Gastroesophageal sphincter (tissue), 4 donors: ENCODE measurements at regions not wholly inside any gene's neighbourhood (a gene's known extent, or its start where the extent isn't known, plus 50 kb on each side); places are given as distances from the start of the nearest gene placed in this dataset.
"Not testable (repeated sequence)": the region's sequence is repeated elsewhere in the genome, so short reads cannot be mapped to it uniquely, and the experiment has no call there.

Source experiments
- ATAC-seq: fragments of 150-250 bp; one replicate; pipeline ENCODE4 v1.9.1; 2016; ENCODE audit warnings: mild to moderate bottlenecking, moderate library complexity
- H3K27ac ChIP-seq, 4 donors: fragments of 200-600 bp; sonication (generic) in 3 of 4; 1 replicate in 3 of 4; 2 replicates in 1 of 4; pipeline ENCODE4 v1.5.1; 2016 to 2019
- H3K27me3 ChIP-seq: fragments of 200-600 bp; sonication (generic); one replicate; pipeline ENCODE4 v1.5.1; 2019
- H3K36me3 ChIP-seq, 2 donors: fragments of 200-600 bp; sonication (generic); one replicate each; pipeline ENCODE4 v1.5.1; 2019; ENCODE audit warnings: control low read depth in 1 of 2
- H3K4me1 ChIP-seq, 3 donors: fragments of 200-600 bp; sonication (generic); 1 replicate in 2 of 3; 2 replicates in 1 of 3; pipeline ENCODE4 v1.5.1; 2016 to 2019; ENCODE audit warnings: control low read depth in 2 of 3
- H3K4me3 ChIP-seq, 2 donors: fragments of 200-600 bp; sonication (generic); one replicate each; pipeline ENCODE4 v1.5.1; 2019; ENCODE audit warnings: mild to moderate bottlenecking in 1 of 2, moderate library complexity in 1 of 2
- H3K9me3 ChIP-seq, 3 donors: fragments of 200-600 bp; sonication (generic); one replicate each; pipeline ENCODE4 v1.5.1; 2017 to 2019; ENCODE audit warnings: control low read depth in 2 of 3
- EP300 ChIP-seq: sonication (generic); formaldehyde crosslinking; IDR thresholded peaks from one replicate; pipeline ENCODE4 v1.6.1; 2017; ENCODE audit warnings: antibody characterized with exemption, mild to moderate bottlenecking
- POLR2A ChIP-seq, 2 donors: fragments of 450-650 bp; IDR thresholded peaks; one replicate each; pipeline ENCODE4 v1.6.1; 2017; ENCODE audit warnings: antibody characterized with exemption in 2 of 2, mild to moderate bottlenecking in 2 of 2, moderate library complexity in 1 of 2
- POLR2AphosphoS5 ChIP-seq: sonication (generic); formaldehyde crosslinking; IDR thresholded peaks from one replicate; pipeline ENCODE4 v1.6.1; 2017; ENCODE audit warnings: antibody characterized with exemption
- WGBS, 2 donors: methylation state at CpG; one replicate each; pipeline ENCODE4 v1.1.5; 2018; ENCODE audit warnings: low coverage in 1 of 2; 5-methylcytosine and 5-hydroxymethylcytosine counted together
- TF ChIP-seq, protein P1 (sequence below), 4 experiments: fragments of 200-600 bp in 2 of 4; fragments of 450-650 bp in 2 of 4; sonication (generic) in 1 of 4; IDR thresholded peaks; one replicate each; pipeline ENCODE4 v1.5.1; 2017 to 2019; ENCODE audit warnings: antibody characterized with exemption in 4 of 4, mild to moderate bottlenecking in 2 of 4, moderate library complexity in 2 of 4

DNA sequence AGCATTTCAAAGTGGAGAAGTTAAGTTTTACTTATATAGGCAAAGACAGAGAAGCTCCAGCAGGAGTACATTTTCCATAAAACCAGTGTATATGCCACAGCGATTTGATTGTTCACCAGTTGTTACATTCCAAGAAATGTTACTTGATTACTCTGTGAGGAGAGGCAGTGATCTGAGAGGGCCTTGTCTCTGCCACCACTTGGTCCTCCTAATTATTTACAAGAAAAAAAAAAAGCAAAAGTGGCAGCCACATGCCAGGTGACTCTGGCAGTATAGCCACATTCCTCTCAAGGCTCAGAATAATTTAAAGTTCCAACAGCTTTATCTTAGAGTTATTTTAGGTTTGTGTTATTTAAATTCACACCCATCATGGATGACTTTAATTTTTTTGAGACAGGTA is 1077.8 kb downstream of the ZPLD1 start:
- H3K27me3 ChIP-seq, result no peaks in the 10 kb centered on the region
- H3K9me3 ChIP-seq, result no peaks in the 10 kb centered on the region
- no peaks in the 10 kb centered on the region for H3K36me3 ChIP-seq
- ATAC-seq, result no peak
- H3K4me3 ChIP-seq, result no peak overlapping the region
- 46 to 77% methylated on average over 1 of the region's 1 CpG for WGBS, 2 donors
- H3K27ac ChIP-seq, result no peak overlapping the region
- H3K4me1 ChIP-seq, result no peaks in the 10 kb centered on the region
- no peak for TF ChIP-seq POLR2AphosphoS5

DNA sequence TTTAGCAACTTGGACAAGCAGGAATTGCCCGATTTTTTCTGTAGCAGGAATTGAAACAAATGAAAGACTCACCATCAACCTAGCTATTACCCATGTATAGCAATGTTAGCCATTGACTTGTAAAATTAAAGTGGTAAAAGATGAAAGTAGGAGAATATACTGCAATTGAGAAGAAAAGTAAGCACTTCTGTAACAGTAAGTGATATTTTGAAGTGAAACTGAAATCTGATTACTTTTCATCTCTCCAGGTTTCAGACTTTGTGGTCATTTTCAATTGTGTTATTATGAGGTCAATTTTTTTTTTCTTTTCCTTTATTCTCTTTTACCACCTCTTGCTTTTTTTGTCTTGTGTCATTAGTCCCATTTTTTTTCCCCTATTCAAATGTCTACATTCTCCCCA is 1078.2 kb downstream of the ZPLD1 start:
- TF ChIP-seq, protein P1, sequence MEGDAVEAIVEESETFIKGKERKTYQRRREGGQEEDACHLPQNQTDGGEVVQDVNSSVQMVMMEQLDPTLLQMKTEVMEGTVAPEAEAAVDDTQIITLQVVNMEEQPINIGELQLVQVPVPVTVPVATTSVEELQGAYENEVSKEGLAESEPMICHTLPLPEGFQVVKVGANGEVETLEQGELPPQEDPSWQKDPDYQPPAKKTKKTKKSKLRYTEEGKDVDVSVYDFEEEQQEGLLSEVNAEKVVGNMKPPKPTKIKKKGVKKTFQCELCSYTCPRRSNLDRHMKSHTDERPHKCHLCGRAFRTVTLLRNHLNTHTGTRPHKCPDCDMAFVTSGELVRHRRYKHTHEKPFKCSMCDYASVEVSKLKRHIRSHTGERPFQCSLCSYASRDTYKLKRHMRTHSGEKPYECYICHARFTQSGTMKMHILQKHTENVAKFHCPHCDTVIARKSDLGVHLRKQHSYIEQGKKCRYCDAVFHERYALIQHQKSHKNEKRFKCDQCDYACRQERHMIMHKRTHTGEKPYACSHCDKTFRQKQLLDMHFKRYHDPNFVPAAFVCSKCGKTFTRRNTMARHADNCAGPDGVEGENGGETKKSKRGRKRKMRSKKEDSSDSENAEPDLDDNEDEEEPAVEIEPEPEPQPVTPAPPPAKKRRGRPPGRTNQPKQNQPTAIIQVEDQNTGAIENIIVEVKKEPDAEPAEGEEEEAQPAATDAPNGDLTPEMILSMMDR (IDR thresholded peaks at IDR 0.05), result no peak
- no peak for TF ChIP-seq POLR2AphosphoS5
- no peak for TF ChIP-seq EP300
- no peak for TF ChIP-seq POLR2A (IDR thresholded peaks at IDR 0.05)
- Histone ChIP-seq H3K4me3 (no peak overlapping the region), H3K36me3 (no peaks in the 10 kb centered on the region), H3K4me1 (no peaks in the 10 kb centered on the region), H3K27me3 (no peaks in the 10 kb centered on the region), H3K27ac (no peak overlapping the region), H3K9me3 (no peaks in the 10 kb centered on the region)
- ATAC-seq, result no peak
- WGBS, 2 donors, result 100% methylated on average over 1 of the region's 1 CpG

DNA sequence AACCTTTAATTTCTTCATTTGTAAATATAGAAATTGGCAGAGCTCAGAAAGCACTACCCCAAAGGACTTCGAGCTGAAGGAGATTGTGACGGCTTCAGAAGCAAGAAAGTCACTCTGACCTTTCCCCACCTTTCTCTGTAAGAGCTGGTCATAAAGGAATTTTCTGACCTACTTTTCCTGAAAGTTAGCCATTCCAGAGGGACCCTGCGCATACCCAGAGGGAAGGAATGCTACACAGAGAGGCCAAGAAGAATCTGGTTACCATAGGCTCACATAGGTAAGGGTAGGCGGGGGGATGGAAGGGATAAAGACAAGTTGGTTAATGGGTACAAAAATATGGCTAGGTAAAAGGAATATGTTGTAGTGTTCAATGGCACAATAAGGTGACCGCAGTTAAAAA is 1080.3 kb downstream of the ZPLD1 start:
- 91 to 96% methylated on average over 3 to 5 of the region's 5 CpGs for WGBS, 2 donors
- Histone ChIP-seq H3K27me3 (no peaks in the 10 kb centered on the region), H3K9me3 (no peaks in the 10 kb centered on the region), H3K4me3 (no peak overlapping the region), H3K36me3 (no peaks in the 10 kb centered on the region), H3K4me1 (no peaks in the 10 kb centered on the region), H3K27ac (no peak overlapping the region)
- TF ChIP-seq POLR2AphosphoS5 (no peak), POLR2A (IDR thresholded peaks at IDR 0.05) (no peak), EP300 (no peak)
- TF ChIP-seq, protein P1 (IDR thresholded peaks at IDR 0.05), result no peak
- no peak for ATAC-seq

DNA sequence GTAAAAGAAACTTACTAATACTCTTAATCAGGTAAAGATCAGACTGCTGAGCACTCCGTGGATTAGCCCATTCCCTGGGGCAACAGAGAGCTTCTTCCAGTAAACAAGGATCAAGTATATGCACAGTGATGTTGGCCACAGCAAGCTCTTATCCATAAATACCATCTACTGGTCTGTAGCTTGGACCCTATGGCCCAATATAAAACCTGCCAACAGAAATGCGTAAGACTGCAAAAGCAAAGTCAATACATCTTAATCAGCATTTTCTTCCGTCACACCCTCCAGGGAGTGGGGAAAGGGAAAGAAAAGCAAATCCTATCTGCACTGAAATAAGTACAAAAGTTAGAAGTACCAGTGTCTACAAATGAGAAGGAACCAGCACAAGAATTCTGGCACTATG is 1082.1 kb downstream of the ZPLD1 start:
- H3K36me3 ChIP-seq, result no peaks in the 10 kb centered on the region
- H3K27ac ChIP-seq, result no peak overlapping the region
- H3K4me1 ChIP-seq, result no peaks in the 10 kb centered on the region
- H3K27me3 ChIP-seq, result no peaks in the 10 kb centered on the region
- no peak overlapping the region for H3K4me3 ChIP-seq
- peaks cover 0 to 6% (median 0%) of the 10 kb centered on the region in 3 donors for H3K9me3 ChIP-seq
- TF ChIP-seq, protein P1 (IDR thresholded peaks at IDR 0.05), result no peak
- no peak for TF ChIP-seq EP300
- TF ChIP-seq POLR2AphosphoS5, result no peak
- TF ChIP-seq POLR2A (IDR thresholded peaks at IDR 0.05), result no peak
- 73 to 100% methylated on average over 3 of the region's 3 CpGs for WGBS, 2 donors
- ATAC-seq, result no peak

DNA sequence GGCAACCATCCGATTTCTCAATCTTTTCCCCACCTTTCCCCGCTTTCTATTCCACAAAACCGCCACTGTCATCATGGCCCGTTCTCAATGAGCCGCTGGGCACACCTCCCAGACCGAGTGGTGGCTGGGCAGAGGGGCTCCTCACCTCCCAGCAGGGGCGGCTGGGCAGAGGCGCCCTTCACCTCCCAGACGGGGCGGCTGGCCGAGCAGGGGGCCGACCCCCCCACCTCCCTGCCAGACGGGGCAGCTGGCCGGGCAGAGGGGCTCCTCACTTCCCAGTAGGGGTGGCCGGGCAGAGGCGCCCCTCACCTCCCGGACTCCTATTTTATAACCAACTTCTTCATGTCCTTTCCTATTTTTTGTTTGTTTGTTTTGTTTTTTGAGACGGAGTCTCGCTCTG is 1096.5 kb downstream of the ZPLD1 start:
- H3K9me3 ChIP-seq, H3K4me3 ChIP-seq, ATAC-seq, H3K4me1 ChIP-seq, H3K27me3 ChIP-seq, H3K27ac ChIP-seq, H3K36me3 ChIP-seq: not testable (repeated sequence)
- WGBS, 2 donors, result 93 to 100% methylated on average over 3 to 4 of the region's 19 CpGs

DNA sequence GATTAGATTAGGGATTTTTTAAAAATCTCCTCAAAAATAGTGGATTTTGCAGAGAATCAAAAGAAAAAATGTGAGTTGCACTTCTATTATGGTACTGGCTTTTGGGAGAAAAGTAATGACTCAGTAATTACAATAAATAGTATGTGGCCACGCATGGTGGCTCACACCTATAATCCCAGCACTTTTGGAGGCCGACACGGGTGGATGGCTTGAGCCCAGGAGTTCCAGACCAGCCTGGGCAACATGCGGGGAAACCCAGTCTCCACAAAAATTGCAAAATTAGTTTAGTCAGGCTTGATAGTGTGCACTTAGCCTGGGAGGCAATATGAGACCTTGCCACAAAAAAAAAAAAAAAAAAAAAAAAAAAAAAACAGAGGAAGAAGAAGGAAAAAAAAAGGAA is 1098.2 kb downstream of the ZPLD1 start:
- Histone ChIP-seq H3K4me1 (no peaks in the 10 kb centered on the region), H3K27ac (no peak overlapping the region), H3K36me3 (no peaks in the 10 kb centered on the region), H3K27me3 (no peaks in the 10 kb centered on the region), H3K4me3 (no peak overlapping the region), H3K9me3 (no peaks in the 10 kb centered on the region)
- WGBS, 2 donors, result 98 to 100% methylated on average over 1 to 4 of the region's 4 CpGs
- TF ChIP-seq, protein P1 (IDR thresholded peaks at IDR 0.05), result no peak
- no peak for TF ChIP-seq POLR2AphosphoS5
- no peak for TF ChIP-seq EP300
- ATAC-seq, result no peak
